SK-N-SH treated with all-trans-retinoic acid at 6 μM for 48 hours (cell line): ENCODE measurements at regions not wholly inside any gene's neighbourhood (a gene's known extent, or its start where the extent isn't known, plus 50 kb on each side); places are given as distances from the start of the nearest gene placed in this dataset.
"Not testable (repeated sequence)": the region's sequence is repeated elsewhere in the genome, so short reads cannot be mapped to it uniquely, and the experiment has no call there.

ENCODE experiments used
- ATAC-seq: fragments of 200-7000 bp; cut with Tn5 transposase; 3 replicates; pipeline ENCODE4 v1.9.1; 2020; ENCODE audit warnings: mild to moderate bottlenecking, moderate library complexity
- ARNTL ChIP-seq: fragments of 450-650 bp; formaldehyde crosslinking; IDR thresholded peaks from 2 replicates; pipeline ENCODE4 v1.5.0; 2020; ENCODE audit warnings: low read depth, mild to moderate bottlenecking, moderate library complexity, borderline replicate concordance
- BACH2 ChIP-seq: fragments of 250-450 bp; sonication (Bioruptor Pico); IDR thresholded peaks from 2 replicates; pipeline ENCODE4 v1.9.0; 2021; ENCODE audit warnings: mild to moderate bottlenecking, borderline replicate concordance
- CREB5 ChIP-seq: fragments of 250-450 bp; sonication (Bioruptor Pico); IDR thresholded peaks from 2 replicates; pipeline ENCODE4 v1.5.1; 2020; ENCODE audit warnings: low read depth, mild to moderate bottlenecking, moderate library complexity
- CSDC2 ChIP-seq: fragments of 250-450 bp; sonication (Bioruptor Pico); IDR thresholded peaks from 2 replicates; pipeline ENCODE4 v1.5.0; 2020; ENCODE audit warnings: mild to moderate bottlenecking, moderate library complexity
- CSRNP3 ChIP-seq: fragments of 250-450 bp; sonication (Bioruptor Pico); IDR thresholded peaks from 2 replicates; pipeline ENCODE4 v1.5.1; 2021; ENCODE audit warnings: mild to moderate bottlenecking, moderate library complexity
- ESRRG ChIP-seq: fragments of 250-450 bp; sonication (Bioruptor Pico); IDR thresholded peaks from 2 replicates; pipeline ENCODE4 v1.6.1; 2021; ENCODE audit warnings: mild to moderate bottlenecking
- ISL1 ChIP-seq: fragments of 250-450 bp; sonication (Bioruptor Pico); IDR thresholded peaks from 2 replicates; pipeline ENCODE4 v2.1.2; 2022; ENCODE audit warnings: mild to moderate bottlenecking, moderate library complexity
- OSR1 ChIP-seq: fragments of 250-450 bp; sonication (Bioruptor Pico); IDR thresholded peaks from 2 replicates; pipeline ENCODE4 v1.8.0; 2022; ENCODE audit warnings: moderate library complexity, mild to moderate bottlenecking, inconsistent platforms
- PATZ1 ChIP-seq: fragments of 250-450 bp; sonication (Bioruptor Pico); IDR thresholded peaks from 2 replicates; pipeline ENCODE4 v1.8.0; 2020; ENCODE audit warnings: mild to moderate bottlenecking, moderate library complexity, borderline replicate concordance
- POU6F1 ChIP-seq: fragments of 250-450 bp; sonication (Bioruptor Pico); IDR thresholded peaks from 2 replicates; pipeline ENCODE4 v1.8.0; 2021; ENCODE audit warnings: low read depth, mild to moderate bottlenecking, moderate library complexity, borderline replicate concordance
- PPARA ChIP-seq: fragments of 250-450 bp; sonication (Bioruptor Pico); IDR thresholded peaks from 2 replicates; pipeline ENCODE4 v1.5.0; 2020; ENCODE audit warnings: mild to moderate bottlenecking, borderline replicate concordance
- RARB ChIP-seq: fragments of 250-450 bp; sonication (Bioruptor Pico); IDR thresholded peaks from 2 replicates; pipeline ENCODE4 v1.8.0; 2021; ENCODE audit warnings: mild to moderate bottlenecking, moderate library complexity
- SNAI2 ChIP-seq: fragments of 250-450 bp; sonication (Bioruptor Pico); IDR thresholded peaks from 2 replicates; pipeline ENCODE4 v1.5.0; 2020; ENCODE audit warnings: mild to moderate bottlenecking, moderate library complexity
- TCF4 ChIP-seq: fragments of 250-450 bp; sonication (Bioruptor Pico); IDR thresholded peaks from 2 replicates; pipeline ENCODE4 v1.8.0; 2021; ENCODE audit warnings: mild to moderate bottlenecking, moderate library complexity, borderline replicate concordance
- TOX ChIP-seq: fragments of 250-450 bp; sonication (Bioruptor Pico); IDR thresholded peaks from 2 replicates; pipeline ENCODE4 v1.8.0; 2021; ENCODE audit warnings: mild to moderate bottlenecking, moderate library complexity, borderline replicate concordance
- ZC3H10 ChIP-seq: fragments of 250-450 bp; sonication (Bioruptor Pico); IDR thresholded peaks from 2 replicates; pipeline ENCODE4 v1.5.1; 2021; ENCODE audit warnings: mild to moderate bottlenecking, moderate library complexity
- ZFP3 ChIP-seq: fragments of 250-450 bp; sonication (Bioruptor Pico); IDR thresholded peaks from 2 replicates; pipeline ENCODE4 v1.5.0; 2020; ENCODE audit warnings: mild to moderate bottlenecking, moderate library complexity
- ZFP30 ChIP-seq: fragments of 450-650 bp; formaldehyde crosslinking; IDR thresholded peaks from 2 replicates; pipeline ENCODE4 v1.5.0; 2022; ENCODE audit warnings: mild to moderate bottlenecking, moderate library complexity
- ZNF565 ChIP-seq: fragments of 450-650 bp; formaldehyde crosslinking; conservative IDR thresholded peaks from 2 replicates; pipeline ENCODE4 v1.5.0; 2020; ENCODE audit warnings: low read depth, mild to moderate bottlenecking, moderate library complexity
- ZNF70 ChIP-seq: fragments of 450-650 bp; formaldehyde crosslinking; IDR thresholded peaks from 2 replicates; pipeline ENCODE4 v1.5.0; 2020; ENCODE audit warnings: mild to moderate bottlenecking, moderate library complexity
- ZNF8 ChIP-seq: fragments of 450-650 bp; formaldehyde crosslinking; IDR thresholded peaks from 2 replicates; pipeline ENCODE4 v1.5.0; 2020; ENCODE audit warnings: mild to moderate bottlenecking, moderate library complexity

GRCh38 chr15:72844067-72844466 is 60.5 kb upstream of the ADPGK start:
- no peak for TF ChIP-seq ESRRG
- TF ChIP-seq ISL1 (CRISPR knock-in tag): no peak
- TF ChIP-seq CREB5 (CRISPR knock-in tag): no peak
- TF ChIP-seq CSDC2 (CRISPR knock-in tag): no peak
- no peak for TF ChIP-seq TCF4 (CRISPR knock-in tag)
- TF ChIP-seq TOX (CRISPR knock-in tag): no peak
- no peak for TF ChIP-seq OSR1
- no peak for TF ChIP-seq ZNF70 (CRISPR knock-in tag)
- no peak for TF ChIP-seq PATZ1
- no peak for TF ChIP-seq RARB (CRISPR knock-in tag)
- TF ChIP-seq ZC3H10: no peak
- TF ChIP-seq SNAI2 (CRISPR knock-in tag): no peak
- TF ChIP-seq POU6F1 (CRISPR knock-in tag): no peak
- TF ChIP-seq CSRNP3: no peak
- ATAC-seq: no peak

- ATAC-seq: not testable (repeated sequence)
These were observed 59.8 kb upstream of the ADPGK start for GRCh38 chr15:72843340-72843739.

- TF ChIP-seq PPARA (CRISPR knock-in tag) (no peak), ZFP3 (no peak), ESRRG (no peak), TCF4 (CRISPR knock-in tag) (no peak), ZNF565 (no peak), POU6F1 (CRISPR knock-in tag) (no peak), ARNTL (CRISPR knock-in tag) (no peak), PATZ1 (no peak), ZC3H10 (no peak), CREB5 (CRISPR knock-in tag) (no peak), ZNF8 (CRISPR knock-in tag) (no peak), ZNF70 (CRISPR knock-in tag) (no peak), TOX (CRISPR knock-in tag) (no peak), SNAI2 (CRISPR knock-in tag) (no peak), ISL1 (CRISPR knock-in tag) (no peak), BACH2 (CRISPR knock-in tag) (no peak), CSRNP3 (no peak), ZFP30 (CRISPR knock-in tag) (no peak), RARB (CRISPR knock-in tag) (no peak), CSDC2 (CRISPR knock-in tag) (no peak)
- no peak for ATAC-seq
These were observed 56.6 kb upstream of the ADPGK start for GRCh38 chr15:72840114-72840513.
